Brain microvascular endothelial cell (primary cell): ENCODE measurements at regions not wholly inside any gene's neighbourhood (a gene's known extent, or its start where the extent isn't known, plus 50 kb on each side); places are given as distances from the start of the nearest gene placed in this dataset.
"Not testable (repeated sequence)": the region's sequence is repeated elsewhere in the genome, so short reads cannot be mapped to it uniquely, and the experiment has no call there.

Experiments
- DNase-seq: peaks from one replicate; pipeline ENCODE4 v3.0.0-alpha.2; 2020
- H3K27ac ChIP-seq: fragments of 250-450 bp; sonication (Bioruptor Pico); 2 replicates; pipeline ENCODE4 v1.5.1; 2020; ENCODE audit warnings: mild to moderate bottlenecking, moderate library complexity
- H3K27me3 ChIP-seq: fragments of 250-450 bp; sonication (Bioruptor Pico); replicated peaks from 2 replicates; pipeline ENCODE4 v1.5.1; 2020; ENCODE audit warnings: mild to moderate bottlenecking
- H3K36me3 ChIP-seq: fragments of 250-450 bp; sonication (Bioruptor Pico); replicated peaks from 2 replicates; pipeline ENCODE4 v1.5.1; 2020; ENCODE audit warnings: mild to moderate bottlenecking
- H3K4me3 ChIP-seq: 2 replicates; pipeline ENCODE4 v1.5.1; 2011; ENCODE audit warnings: low read depth, mild to moderate bottlenecking, control low read depth, low read length, moderate library complexity
- in situ Hi-C: cut with HindIII; loops from 2 replicates; pipeline ENCODE4 v1.10.0; 2017; ENCODE audit warnings: low sequenced_read_pairs, low pct_ligation_motif_present
- TF ChIP-seq, protein P1 (sequence below): IDR thresholded peaks from 2 replicates; pipeline ENCODE4 v1.5.1; 2011; ENCODE audit warnings: low read depth, mild to moderate bottlenecking, moderate library complexity, low read length, control low read depth, inconsistent platforms; ENCODE audit errors: missing control alignments

DNA sequence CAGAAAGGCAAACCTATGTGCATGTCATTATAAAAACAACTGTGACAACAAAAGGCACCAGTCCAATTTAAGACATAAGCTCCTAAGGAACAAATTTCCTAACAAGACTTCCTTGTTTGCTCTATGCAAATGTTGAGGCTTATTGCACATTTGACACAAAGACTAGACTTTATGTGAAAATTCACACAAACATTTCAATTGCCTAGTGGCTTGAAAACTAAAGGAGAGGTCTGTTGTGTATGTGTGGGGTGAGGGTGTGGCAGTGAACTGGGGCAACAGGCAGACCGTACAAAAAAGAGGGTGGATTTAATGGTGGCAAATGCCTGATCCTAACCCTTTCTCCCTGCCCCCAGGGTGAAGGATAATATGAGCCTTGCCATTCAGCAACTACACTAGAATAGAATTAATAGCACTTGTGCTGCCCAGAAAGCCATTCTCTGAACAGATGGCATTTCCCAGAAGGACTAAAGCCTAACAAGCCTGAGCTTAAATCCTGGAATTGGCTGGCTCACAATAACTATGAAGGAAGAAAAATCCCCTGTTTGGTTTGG is 73.9 kb downstream of the GLUL start:
- no peak for DNase-seq
- TF ChIP-seq, protein P1, sequence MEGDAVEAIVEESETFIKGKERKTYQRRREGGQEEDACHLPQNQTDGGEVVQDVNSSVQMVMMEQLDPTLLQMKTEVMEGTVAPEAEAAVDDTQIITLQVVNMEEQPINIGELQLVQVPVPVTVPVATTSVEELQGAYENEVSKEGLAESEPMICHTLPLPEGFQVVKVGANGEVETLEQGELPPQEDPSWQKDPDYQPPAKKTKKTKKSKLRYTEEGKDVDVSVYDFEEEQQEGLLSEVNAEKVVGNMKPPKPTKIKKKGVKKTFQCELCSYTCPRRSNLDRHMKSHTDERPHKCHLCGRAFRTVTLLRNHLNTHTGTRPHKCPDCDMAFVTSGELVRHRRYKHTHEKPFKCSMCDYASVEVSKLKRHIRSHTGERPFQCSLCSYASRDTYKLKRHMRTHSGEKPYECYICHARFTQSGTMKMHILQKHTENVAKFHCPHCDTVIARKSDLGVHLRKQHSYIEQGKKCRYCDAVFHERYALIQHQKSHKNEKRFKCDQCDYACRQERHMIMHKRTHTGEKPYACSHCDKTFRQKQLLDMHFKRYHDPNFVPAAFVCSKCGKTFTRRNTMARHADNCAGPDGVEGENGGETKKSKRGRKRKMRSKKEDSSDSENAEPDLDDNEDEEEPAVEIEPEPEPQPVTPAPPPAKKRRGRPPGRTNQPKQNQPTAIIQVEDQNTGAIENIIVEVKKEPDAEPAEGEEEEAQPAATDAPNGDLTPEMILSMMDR = no peak
- no peaks in the 10 kb centered on the region for H3K36me3 ChIP-seq
- no peak overlapping the region for H3K27ac ChIP-seq
- in situ Hi-C loops = no loop called here
- no peak overlapping the region for H3K4me3 ChIP-seq
- no peaks in the 10 kb centered on the region for H3K27me3 ChIP-seq

DNA sequence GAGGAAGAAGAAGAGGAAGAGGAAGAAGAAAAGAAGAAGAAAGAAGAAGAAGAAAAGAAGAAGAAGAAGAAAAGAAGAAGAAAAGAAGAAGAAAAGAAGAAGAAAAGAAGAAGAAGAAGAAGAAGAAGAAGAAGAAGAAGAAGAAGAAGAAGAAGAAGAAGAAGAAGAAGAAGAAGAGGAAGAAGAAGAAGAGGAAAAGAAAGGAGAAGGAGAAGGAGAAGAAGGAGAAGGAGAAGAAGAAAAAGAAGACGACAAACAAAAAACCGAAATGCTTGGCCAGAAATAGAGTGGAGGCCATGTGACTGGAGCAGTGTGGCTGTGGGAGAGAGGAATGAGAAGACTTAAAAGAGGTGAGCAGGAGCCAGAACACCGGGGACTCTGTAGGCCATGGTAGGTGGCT is 75.1 kb downstream of the GLUL start:
- DNase-seq, H3K27ac ChIP-seq, in situ Hi-C loops, H3K27me3 ChIP-seq, H3K36me3 ChIP-seq, H3K4me3 ChIP-seq: not testable (repeated sequence)

DNA sequence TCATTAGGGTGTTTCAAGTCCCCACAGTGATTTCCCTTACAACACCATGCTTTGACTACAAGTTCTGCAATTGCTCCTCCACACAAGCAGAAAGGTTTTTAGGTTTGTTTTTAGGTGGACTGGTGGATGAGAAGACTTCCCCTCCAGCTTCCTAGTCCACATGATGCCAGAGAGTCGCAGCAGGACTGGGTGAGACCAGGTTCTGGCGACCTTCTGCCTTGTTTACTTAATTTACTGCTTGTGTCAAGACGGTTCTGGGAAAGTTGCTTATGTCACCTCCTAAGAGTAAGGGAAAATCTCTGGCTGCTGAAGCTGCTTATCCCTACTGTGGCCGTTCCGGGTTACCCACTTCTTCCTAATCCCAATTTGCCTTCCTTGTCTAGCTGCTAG is 76.4 kb downstream of the GLUL start:
- no peak overlapping the region for H3K27ac ChIP-seq
- TF ChIP-seq, protein P1 = no peak
- in situ Hi-C loops = no loop called here
- no peak for DNase-seq
- H3K27me3 ChIP-seq = no peaks in the 10 kb centered on the region
- H3K4me3 ChIP-seq = no peak overlapping the region
- H3K36me3 ChIP-seq = no peaks in the 10 kb centered on the region

DNA sequence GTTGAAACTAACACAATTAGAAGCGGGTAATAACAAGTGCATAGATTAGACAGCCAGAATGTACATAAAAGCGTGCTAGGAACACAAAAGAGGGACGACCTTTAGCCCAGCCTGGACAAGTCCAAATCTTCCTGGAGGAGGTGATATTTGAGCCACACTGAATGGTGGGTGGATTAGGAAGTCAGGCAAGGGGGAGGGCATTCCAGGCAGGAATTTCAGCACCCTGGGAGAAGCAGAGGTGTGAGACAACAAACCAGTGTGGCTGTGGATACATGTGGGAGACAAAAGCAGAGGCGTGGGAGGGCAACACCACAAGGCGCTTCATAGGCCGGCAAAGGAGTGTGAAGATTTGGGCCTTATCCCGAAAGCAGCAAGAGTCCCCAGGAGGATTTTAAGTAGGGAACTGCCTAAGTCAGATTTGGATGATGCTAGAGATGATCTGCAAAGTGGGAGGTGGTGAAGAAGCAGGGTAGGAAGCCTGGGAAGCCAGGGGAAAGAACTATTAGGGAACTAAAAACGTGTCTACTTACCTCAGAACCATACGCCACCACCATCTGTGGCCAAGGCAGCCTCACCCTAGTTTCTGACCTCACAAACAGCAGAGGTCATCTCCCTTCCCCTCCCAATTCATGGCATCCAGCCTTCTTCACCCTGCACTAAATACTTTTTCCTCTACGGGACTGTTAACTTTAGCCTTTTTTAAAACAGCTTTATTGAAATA is 81.8 kb downstream of the GLUL start:
- no peaks in the 10 kb centered on the region for H3K36me3 ChIP-seq
- H3K4me3 ChIP-seq = no peak overlapping the region
- DNase-seq = no peak
- TF ChIP-seq, protein P1 = no peak
- in situ Hi-C loops = no loop called here
- no peaks in the 10 kb centered on the region for H3K27me3 ChIP-seq
- H3K27ac ChIP-seq = no peak overlapping the region

DNA sequence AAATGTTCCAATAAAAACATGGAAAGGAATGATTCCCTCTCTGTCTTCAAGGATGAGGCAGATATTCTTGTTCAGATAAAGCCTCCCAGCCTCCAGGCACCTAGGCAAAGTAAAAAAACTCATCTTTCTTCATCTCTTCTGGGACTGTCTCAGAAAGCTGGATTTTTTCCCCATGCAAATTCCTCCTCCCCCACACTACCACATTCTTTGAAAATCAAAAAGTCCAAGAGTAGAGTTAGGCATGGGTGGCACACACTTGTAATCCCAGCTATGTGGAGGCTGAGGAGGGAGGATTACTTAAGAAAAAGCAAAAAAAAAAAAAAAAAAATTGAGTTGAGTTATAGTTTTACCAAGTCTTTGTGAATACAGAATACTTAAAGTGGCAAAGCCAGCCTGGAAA is 82.8 kb downstream of the GLUL start:
- H3K27me3 ChIP-seq = no peaks in the 10 kb centered on the region
- no peaks in the 10 kb centered on the region for H3K36me3 ChIP-seq
- H3K27ac ChIP-seq = no peak overlapping the region
- in situ Hi-C loops = no loop called here
- DNase-seq = no peak
- no peak overlapping the region for H3K4me3 ChIP-seq
- TF ChIP-seq, protein P1 = no peak

DNA sequence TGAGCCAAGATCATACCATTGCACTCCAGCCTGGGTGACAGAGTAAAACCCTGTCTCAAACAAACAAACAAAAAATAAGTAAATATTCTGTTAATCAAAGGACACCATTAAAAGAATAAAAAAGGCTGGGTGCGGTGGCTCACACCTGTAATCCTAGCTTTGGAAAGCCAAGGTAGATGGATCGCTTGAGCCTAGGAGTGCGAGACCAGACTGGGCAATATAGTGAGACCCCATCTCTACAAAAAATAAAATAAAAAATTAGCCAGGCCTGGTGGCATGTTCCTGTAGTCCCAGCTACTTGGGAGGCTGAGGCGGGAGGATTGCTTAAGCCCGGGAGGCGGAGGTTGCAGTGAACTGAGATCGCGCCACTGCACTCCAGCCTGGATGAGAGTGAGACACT is 84.1 kb downstream of the GLUL start:
- H3K27me3 ChIP-seq, H3K36me3 ChIP-seq, H3K4me3 ChIP-seq, H3K27ac ChIP-seq, in situ Hi-C loops, DNase-seq: not testable (repeated sequence)

DNA sequence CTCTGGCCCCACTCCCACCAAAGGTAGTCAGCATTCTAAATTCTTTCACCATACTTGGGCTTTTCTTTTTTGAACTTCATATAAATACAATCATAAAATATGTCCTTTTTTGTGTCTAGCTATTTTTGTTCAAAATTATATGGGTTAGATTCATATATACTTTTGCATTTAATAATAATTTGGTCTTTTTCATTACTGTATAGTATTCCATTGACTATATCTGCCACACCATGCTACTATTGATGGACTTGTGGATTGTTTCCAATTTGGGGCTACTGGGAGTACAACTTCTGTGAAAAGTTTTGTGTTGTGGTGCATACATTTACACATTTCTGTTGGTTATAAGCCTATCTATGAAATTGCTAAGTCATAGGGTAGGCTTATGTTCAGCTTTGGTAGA is 85.7 kb downstream of the GLUL start:
- Histone ChIP-seq H3K36me3 (no peaks in the 10 kb centered on the region), H3K4me3 (no peak overlapping the region), H3K27ac (no peak overlapping the region), H3K27me3 (no peaks in the 10 kb centered on the region)
- TF ChIP-seq, protein P1 = no peak
- in situ Hi-C loops = no loop called here
- DNase-seq = no peak
